Limb (tissue), 2 donors: ENCODE measurements at regions not wholly inside any gene's neighbourhood (a gene's known extent, or its start where the extent isn't known, plus 50 kb on each side); places are given as distances from the start of the nearest gene placed in this dataset.

Experiments used
- DNase-seq, 2 donors: peaks; one replicate each; pipeline ENCODE4 v3.0.0-alpha.2; 2016; ENCODE audit errors: extremely low spot score in 2 of 2

DNA sequence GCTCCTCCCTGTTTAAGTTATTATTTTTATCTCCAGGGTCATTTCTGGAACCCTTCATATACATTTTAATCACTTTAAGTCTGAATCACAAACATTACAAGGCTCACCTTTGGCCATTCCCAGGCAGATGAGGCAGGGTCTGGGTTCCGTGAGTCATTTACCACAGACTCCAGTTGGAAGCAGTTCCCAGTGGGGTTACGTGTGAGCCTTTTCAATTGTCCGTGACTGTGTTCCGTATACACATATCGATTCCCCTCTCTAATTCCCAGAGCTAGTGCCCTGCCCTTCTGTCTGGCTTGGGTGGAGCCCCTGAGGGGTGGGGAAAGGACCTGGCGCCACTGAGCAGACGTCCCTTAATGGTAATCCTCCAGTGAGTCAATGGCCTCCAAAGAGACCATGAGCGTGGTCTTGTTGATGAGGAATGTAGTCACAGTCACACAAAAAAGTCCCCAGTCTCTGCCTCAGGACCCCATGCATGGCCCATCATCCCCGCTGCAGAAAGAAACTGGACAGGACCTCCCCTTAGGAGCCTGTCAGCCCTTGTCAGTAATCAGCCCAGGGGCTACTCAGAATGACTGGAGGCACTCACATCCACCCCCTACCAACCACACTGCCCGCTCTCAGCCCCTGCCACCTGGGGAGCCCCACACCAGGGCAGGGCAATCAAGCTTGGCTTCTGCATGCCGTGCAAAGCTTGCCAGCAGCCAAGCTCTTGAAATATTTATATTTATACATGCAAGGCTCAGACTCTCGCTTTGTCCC is 144.4 kb downstream of the ZIC5 start:
- no peak for DNase-seq

DNA sequence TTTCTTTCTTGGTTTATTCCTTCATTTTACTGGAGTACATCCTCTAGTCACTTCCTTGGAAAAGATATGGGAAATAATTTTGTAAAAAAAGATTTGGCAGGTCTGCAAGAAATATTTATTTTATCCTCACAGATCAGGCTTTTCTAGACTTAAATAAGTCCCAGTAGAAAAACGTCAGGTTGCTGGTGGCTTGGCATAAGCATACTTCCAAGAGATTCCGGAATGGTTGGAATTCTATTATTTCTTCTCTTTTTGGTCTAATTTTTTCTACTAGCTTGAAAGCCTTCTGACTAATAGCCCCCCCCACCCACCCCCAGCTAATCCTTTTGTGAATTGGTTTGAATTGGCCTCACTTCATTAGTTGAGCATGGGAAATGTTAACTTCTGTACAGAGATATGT is 147.6 kb downstream of the ZIC5 start:
- DNase-seq, result no peak

DNA sequence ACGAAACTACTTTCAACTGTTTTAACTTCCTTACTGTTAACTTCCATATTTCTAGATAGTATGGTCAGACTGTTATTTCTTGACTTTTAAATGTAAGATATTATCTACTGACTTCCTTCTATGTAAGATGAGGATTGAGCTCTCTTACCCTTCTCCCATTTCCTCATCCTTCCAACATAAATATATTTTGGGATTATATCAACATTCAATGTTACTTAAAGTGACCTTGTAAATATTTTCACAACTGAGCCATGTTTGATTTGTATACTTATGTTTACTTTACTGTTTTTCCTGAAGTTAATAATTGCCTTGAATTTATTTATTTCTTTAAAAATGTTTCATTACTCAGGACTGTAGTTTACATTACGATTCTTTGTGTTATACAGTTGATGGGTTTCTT is 148.7 kb downstream of the ZIC5 start:
- no peak for DNase-seq

GRCh38 chr13:99821741-99822140 is 149.8 kb downstream of the ZIC5 start:
- no peak for DNase-seq

DNA sequence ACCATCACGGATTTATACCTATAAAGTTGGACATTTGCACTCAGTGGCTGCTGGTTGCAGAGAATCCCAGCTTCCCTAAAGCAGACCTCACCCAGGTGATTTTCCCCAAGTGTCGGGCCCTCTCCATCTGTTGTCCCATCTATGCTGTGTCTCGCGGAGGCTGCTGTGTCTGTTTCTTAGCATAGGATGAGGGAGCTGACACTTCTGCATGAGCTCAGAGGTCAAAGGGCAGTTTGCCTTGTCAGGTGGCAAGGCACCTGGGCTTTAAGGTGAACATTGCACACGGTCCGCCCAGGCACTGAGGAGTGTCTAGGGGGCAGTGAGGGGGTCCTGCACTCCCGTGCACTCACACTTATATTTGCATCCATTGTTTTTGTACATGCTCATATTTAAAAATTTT is 151.6 kb downstream of the ZIC5 start:
- DNase-seq, result no peak

- DNase-seq, result no peak
Measured at GRCh38 chr13:99816321-99816720, 155.2 kb downstream of the ZIC5 start.

- DNase-seq, result no peak
Measured at GRCh38 chr13:99813336-99814095, 158.1 kb downstream of the ZIC5 start.

- DNase-seq, result no peak
Measured at GRCh38 chr13:99812625-99813024, 158.9 kb downstream of the ZIC5 start.

GRCh38 chr13:99811067-99811700 is 160.4 kb downstream of the ZIC5 start:
- no peak for DNase-seq

GRCh38 chr13:99809926-99810325 is 161.6 kb downstream of the ZIC5 start:
- DNase-seq, result no peak

GRCh38 chr13:99809496-99809895 is 162.1 kb downstream of the ZIC5 start:
- no peak for DNase-seq

GRCh38 chr13:99808786-99809185 is 162.8 kb downstream of the ZIC5 start:
- no peak for DNase-seq

- DNase-seq, result no peak
Measured at GRCh38 chr13:99806671-99807070, 164.9 kb downstream of the ZIC5 start.

GRCh38 chr13:99805361-99805760 is 166.2 kb downstream of the ZIC5 start:
- DNase-seq, result no peak

GRCh38 chr13:99803141-99803540 is 168.4 kb downstream of the ZIC5 start:
- DNase-seq, result no peak

GRCh38 chr13:99802416-99802815 is 169.2 kb downstream of the ZIC5 start:
- no peak for DNase-seq

DNA sequence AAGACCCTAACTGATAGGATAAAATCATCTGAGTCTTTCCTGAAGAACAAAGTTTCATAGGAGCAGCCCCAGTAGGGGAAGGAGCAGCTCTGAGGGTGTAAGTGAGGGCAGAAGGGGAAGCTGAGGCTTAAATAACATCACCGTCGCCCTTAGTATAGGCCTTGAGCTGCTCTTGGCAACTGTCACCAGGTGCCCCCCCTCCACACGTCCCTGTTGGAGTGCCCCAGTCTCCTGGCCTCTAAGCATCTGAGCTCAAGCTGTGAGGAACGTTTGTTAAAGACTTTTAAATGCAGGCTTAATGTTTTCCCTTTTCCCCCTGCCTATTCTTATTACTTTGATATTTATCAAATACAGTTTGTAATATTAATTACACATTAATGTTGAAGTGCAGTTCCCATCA is 170.6 kb downstream of the ZIC5 start:
- DNase-seq, result no peak

GRCh38 chr13:99800011-99800410 is 171.6 kb downstream of the ZIC5 start:
- DNase-seq, result no peak

- no peak for DNase-seq
Measured at GRCh38 chr13:99798756-99799155, 172.8 kb downstream of the ZIC5 start.

- no peak for DNase-seq
Measured at GRCh38 chr13:99797691-99798090, 173.9 kb downstream of the ZIC5 start.

DNA sequence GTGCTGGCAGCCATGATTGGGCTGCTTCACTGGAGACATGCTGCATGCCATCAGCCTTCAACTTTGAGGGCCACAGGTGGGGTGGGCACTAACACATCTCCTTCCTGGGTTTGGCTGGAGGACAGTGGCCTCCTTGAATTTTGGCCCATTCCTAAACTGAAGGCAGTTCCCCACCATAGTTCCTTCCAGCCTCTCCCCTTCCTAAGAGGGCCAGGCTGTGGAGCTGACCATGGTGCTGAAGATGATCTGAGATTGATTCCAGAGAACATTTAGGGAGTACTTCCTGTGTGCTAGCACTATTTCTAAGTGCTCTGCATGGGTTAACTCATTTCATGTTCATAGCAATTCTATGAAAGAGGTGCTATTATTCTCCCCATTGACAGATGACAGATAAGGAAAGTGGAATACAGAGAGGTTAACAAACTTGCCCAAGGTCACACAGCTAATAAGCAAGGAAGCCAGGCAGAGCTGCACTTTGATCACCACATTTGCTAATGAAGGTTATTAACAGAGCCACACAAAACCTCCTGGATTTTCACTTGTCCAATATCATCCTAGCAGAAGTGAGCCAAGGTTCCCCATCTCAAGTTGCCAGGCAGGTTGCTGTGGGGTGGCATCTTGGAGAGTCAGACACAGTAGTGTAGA is 175.3 kb downstream of the ZIC5 start:
- peak; percentile 42 to 70 for DNase-seq
